Urinary bladder (tissue), 3 donors: ENCODE measurements at regions not wholly inside any gene's neighbourhood (a gene's known extent, or its start where the extent isn't known, plus 50 kb on each side); places are given as distances from the start of the nearest gene placed in this dataset.
"Not testable (repeated sequence)": the region's sequence is repeated elsewhere in the genome, so short reads cannot be mapped to it uniquely, and the experiment has no call there.

ENCODE experiments used
- DNase-seq: peaks from one replicate; pipeline ENCODE4 v3.0.0-alpha.2; 2015; ENCODE audit errors: extremely low spot score
- H3K27ac ChIP-seq: one replicate; pipeline ENCODE4 v1.5.1; 2013; ENCODE audit warnings: low read depth, mild to moderate bottlenecking, moderate library complexity
- H3K36me3 ChIP-seq: one replicate; pipeline ENCODE4 v1.6.1; 2013; ENCODE audit warnings: mild to moderate bottlenecking, moderate library complexity; ENCODE audit not compliant: insufficient read depth
- H3K4me1 ChIP-seq: one replicate; pipeline ENCODE4 v1.6.1; 2013; ENCODE audit warnings: mild to moderate bottlenecking, moderate library complexity; ENCODE audit not compliant: insufficient read depth
- H3K4me3 ChIP-seq: one replicate; pipeline ENCODE4 v1.5.1; 2013; ENCODE audit warnings: low read depth, low read length
- WGBS: extraction: QIAGEN DNeasy Blood & Tissue Kit; methylation state at CpG from one replicate; pipeline ENCODE4 v1.1.7; 2013; 5-methylcytosine and 5-hydroxymethylcytosine counted together
- donor health status: healthy with polysubstance abuse.
- donor health status: healthy.

DNA sequence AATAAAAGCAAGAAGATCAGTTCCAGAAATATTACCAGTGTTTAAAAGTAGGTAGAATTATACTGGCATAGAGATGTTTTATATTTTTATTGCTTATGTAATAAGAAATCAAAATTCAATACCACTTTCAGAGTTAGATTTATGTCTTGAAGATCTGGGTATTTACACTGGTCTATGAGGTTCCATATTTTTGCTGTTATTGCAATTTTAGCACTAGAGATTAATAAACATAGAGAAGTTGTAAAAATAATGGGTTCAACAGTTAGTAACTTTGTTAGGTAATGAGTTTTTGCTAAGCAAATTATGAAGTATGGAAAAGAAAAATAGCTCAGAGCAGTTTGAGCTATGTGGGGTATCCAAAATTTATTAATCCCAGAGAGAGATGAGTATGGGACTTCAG lies 188.1 kb downstream of the SYT10 start:
- Histone ChIP-seq H3K4me3 (no peak overlapping the region), H3K36me3 (no peaks in the 10 kb centered on the region), H3K4me1 (no peaks in the 10 kb centered on the region), H3K27ac (no peak overlapping the region)
- DNase-seq: no peak

DNA sequence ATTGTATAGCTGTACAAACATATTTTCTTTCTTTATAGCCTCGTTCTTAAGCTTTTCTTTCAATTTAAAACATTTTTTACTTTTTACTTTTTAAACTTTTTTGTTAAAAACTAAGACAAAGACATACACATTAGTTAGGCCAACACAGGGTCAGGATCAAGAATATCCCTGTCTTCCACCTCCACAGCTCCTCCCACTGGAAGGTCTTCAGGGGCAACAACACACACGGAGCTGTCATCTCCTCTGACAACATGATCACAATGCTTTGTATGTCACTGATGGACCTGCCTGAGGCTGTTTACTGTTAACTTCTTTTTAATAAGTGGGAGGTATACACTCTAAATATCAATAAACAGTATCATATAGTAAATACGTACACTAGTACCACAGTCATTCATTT lies 191.3 kb downstream of the SYT10 start:
- DNase-seq: no peak
- no peak overlapping the region for H3K4me3 ChIP-seq
- H3K36me3 ChIP-seq: no peaks in the 10 kb centered on the region
- no peaks in the 10 kb centered on the region for H3K4me1 ChIP-seq
- WGBS: 80% methylated on average over 3 of the region's 3 CpGs
- no peak overlapping the region for H3K27ac ChIP-seq

DNA sequence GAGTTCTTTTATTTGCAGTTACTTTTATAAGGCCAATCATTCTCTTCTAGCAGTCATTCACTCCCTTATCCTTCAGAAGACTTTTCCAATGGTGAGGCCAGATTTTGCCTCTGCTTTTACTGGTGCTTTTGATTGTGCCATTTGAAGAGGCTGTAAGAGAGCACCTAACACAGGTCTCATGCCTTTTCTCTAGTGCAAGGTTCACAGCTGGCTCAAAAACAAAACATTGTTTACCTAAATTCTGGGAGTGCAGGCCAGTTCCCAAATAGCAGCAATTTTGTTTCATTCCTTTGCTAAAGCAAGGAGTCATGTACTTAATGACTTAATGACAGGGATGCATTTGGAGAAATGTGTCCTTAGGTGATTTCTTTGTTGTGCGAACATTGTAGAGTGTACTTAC lies 192.0 kb downstream of the SYT10 start:
- no peak for DNase-seq
- Histone ChIP-seq H3K27ac (no peak overlapping the region), H3K4me1 (no peaks in the 10 kb centered on the region), H3K36me3 (no peaks in the 10 kb centered on the region), H3K4me3 (no peak overlapping the region)
- 96% methylated on average over 1 of the region's 1 CpG for WGBS

DNA sequence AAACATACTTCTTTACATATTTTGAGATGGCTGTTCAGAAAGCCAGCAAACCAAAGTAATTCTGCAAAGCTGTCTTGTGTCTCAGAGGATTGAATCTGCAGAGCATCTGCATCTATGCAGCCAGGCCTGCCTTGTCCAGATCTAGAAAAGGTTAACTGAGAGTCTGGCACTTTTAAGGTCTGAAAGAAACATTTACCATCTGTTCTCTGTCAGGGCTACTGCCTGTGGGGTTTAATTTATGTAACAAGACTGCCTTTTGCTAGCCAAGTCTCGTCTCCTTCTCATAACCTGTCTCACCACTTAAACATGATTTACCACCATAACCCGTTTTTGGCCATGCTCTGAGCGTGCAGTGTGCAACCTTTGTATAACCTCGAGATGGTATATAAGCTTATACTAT lies 194.2 kb downstream of the SYT10 start:
- peak; percentile 63 for DNase-seq
- WGBS: 22% methylated on average over 4 of the region's 4 CpGs
- Histone ChIP-seq H3K4me1 (no peaks in the 10 kb centered on the region), H3K27ac (no peak overlapping the region), H3K36me3 (no peaks in the 10 kb centered on the region), H3K4me3 (no peak overlapping the region)

DNA sequence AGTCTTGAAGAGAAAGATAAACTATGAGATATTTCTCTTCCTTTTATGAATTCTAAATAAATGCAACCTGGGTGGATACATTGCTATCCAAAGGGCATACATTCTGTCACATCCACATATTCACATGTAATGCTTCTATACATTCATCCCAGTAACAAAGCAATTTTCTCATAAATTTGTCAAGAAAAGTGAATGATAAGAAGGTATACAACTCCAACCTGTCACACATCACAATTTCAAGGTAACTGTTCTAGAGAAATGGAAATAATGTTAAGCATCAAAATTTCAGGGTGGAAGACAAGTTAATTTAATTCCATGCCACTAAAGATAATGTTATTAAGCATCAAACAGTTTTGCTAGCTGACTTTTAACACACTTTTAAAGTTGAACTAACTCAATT lies 212.9 kb downstream of the SYT10 start:
- no peak overlapping the region for H3K4me3 ChIP-seq
- no peak overlapping the region for H3K27ac ChIP-seq
- no peak for DNase-seq
- H3K36me3 ChIP-seq: no peaks in the 10 kb centered on the region
- H3K4me1 ChIP-seq: no peaks in the 10 kb centered on the region

DNA sequence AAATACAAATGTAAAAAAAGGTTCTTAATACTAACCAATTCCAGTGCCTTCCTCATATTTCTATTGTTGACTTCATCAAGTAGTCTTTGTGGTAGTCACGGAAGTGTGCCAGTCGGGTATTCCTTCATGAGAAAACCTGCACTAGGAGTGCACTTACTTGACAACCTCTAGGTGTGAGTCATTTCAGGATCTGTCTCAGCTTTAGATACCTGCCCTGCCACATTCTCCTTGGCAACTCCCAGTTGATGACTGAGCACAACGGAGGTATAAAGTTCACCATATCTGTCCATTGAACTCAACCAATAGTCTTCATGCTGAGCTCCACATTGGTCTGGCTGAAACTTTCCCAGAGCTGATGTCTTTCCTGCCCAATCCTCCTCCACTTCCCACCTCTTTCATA lies 215.7 kb downstream of the SYT10 start:
- no peak for DNase-seq
- 80% methylated on average over 3 of the region's 3 CpGs for WGBS
- Histone ChIP-seq H3K4me3 (no peak overlapping the region), H3K27ac (no peak overlapping the region), H3K36me3 (no peaks in the 10 kb centered on the region), H3K4me1 (no peaks in the 10 kb centered on the region)

DNA sequence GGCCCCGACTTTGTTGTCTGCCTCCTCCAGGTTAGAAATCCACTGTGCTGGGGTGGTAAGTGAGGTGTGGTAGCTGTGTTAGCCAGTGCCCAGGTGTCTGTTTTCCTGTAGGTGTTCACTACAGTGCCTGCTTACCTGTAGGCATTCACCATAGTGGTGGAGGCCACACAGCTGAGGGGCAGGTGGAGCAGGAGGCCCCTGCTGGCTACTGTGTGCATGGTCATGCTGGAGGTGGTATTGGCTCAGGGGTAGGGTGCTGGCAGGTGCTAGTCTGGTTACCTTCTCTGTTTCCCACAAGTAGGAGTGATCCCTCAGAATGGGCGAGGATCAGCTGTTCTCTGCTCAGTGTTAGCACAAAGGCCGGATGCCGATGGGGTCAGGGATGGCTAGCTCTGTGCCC lies 217.3 kb downstream of the SYT10 start:
- no peak for DNase-seq
- H3K36me3 ChIP-seq: no peaks in the 10 kb centered on the region
- H3K4me1 ChIP-seq: no peaks in the 10 kb centered on the region
- no peak overlapping the region for H3K27ac ChIP-seq
- 96% methylated on average over 4 of the region's 4 CpGs for WGBS
- no peak overlapping the region for H3K4me3 ChIP-seq

DNA sequence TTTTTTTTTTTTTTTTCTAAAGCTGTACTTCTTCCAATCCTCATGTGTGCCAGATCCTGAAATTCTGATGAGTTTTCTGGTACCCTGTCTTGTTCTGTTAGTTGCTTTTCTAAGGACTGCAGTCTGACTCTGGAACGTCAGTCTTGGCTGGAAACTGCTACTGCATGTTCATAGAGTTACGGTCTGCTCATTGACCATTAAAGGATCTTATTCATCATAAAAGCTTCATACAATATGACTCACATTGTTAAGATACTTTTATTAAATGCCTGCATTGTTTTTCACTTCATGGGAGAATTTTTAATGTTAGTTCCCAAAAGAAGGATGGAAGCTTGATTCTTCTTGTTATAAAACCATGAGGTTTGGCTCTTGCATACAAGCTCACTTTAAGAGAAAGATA lies 233.6 kb downstream of the SYT10 start:
- Histone ChIP-seq H3K4me1 (no peaks in the 10 kb centered on the region), H3K4me3 (no peak overlapping the region), H3K27ac (no peak overlapping the region), H3K36me3 (no peaks in the 10 kb centered on the region)
- WGBS: 25% methylated on average over 2 of the region's 2 CpGs
- DNase-seq: no peak

DNA sequence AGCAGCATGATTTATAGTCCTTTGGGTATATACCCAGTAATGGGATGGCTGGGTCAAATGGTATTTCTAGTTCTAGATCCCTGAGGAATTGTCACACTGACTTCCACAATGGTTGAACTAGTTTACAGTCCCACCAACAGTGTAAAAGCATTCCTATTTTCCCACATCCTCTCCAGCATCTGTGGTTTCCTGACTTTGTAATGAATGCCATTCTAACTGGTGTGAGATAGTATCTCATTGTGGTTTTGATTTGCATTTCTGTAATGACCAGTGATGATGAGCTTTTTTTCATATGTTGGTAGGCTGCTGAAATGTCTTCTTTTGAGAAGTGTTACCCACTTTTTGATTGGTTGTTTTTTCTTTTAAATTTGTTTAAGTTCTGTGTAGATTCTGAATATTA lies 245.2 kb downstream of the SYT10 start:
- DNase-seq, H3K4me1 ChIP-seq, H3K36me3 ChIP-seq, H3K27ac ChIP-seq, H3K4me3 ChIP-seq: not testable (repeated sequence)

DNA sequence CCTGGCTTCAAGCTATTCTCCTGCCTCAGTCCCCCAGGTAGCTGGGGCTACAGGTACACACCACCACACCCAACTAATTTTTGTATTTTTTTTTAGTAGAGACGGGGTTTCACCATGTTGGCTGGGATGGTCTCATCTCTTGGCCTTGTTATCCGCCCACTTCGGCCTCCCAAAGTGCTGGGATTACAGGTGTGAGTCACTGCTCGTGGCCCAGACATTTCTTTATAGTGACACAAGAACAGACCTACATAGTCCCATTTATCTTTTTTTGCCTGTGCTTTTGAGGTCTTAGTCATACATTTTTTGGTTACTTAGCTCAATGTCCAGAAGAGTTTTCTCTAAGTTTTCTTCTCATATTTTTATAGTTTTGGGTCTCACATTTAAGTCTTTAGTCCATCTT lies 247.4 kb downstream of the SYT10 start:
- 92% methylated on average over 4 of the region's 4 CpGs for WGBS
- Histone ChIP-seq H3K27ac (no peak overlapping the region), H3K4me3 (no peak overlapping the region), H3K36me3 (no peaks in the 10 kb centered on the region), H3K4me1 (no peaks in the 10 kb centered on the region)
- DNase-seq: no peak

DNA sequence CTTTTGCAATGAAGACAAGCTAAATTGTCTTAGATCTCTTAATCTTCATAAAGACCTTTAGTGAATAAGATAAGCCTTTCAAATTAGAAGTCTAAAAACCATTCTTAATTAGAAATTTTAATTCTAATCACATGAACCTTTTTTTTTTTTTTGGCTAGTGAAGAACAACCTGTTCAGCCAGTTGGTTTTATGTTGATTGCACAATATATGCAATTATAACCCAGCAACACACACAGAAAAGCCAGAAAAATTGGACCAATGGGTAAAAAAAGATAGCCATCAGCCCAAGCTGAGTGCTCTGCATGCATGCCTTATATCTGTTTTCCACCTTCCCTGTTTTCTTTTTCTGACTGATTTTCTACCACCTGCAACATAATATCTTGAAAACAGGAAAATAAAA lies 252.2 kb downstream of the SYT10 start:
- no peak for DNase-seq
- Histone ChIP-seq H3K27ac (no peak overlapping the region), H3K36me3 (no peaks in the 10 kb centered on the region), H3K4me1 (no peaks in the 10 kb centered on the region), H3K4me3 (no peak overlapping the region)

DNA sequence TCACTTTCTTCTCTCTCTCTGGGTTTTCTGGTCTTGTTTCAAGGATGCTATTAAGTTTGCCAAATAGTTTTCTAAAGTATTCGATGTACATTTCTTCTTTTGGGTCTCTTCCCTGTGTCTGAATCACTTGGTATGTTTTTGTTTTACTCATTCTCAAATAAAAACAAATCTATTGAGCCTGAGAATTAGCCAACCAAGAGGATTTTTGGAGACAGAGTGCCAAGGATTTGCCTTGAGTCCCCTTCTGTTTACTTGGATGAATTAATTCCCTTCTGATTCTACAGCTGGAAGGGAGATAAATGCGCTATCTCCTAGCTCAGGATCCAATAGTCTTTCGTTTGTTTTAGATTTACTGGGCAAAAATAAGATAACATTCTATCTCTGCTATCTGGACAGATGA lies 255.5 kb downstream of the SYT10 start:
- 25% methylated on average over 3 of the region's 3 CpGs for WGBS
- no peaks in the 10 kb centered on the region for H3K4me1 ChIP-seq
- H3K36me3 ChIP-seq: no peaks in the 10 kb centered on the region
- no peak overlapping the region for H3K27ac ChIP-seq
- no peak for DNase-seq
- H3K4me3 ChIP-seq: no peak overlapping the region

DNA sequence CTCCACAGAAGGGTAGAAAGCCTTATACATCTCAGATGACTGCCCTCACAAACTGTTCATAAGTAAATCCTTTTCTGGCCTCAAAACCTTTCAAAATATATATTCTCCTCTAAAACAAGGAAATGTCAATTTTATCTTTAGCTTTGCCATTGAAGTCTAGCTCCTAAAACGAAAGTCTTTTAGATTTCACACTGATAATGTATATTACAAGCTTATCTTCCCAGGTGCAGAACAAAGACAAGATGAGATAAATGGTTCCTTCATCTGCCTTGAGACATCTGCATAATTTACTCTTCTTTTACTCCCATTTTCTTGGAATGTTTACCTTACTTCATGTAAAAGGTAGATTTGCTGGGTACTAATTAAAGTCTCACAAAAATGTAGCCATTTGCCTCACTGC lies 257.1 kb downstream of the SYT10 start:
- no peak overlapping the region for H3K4me3 ChIP-seq
- no peaks in the 10 kb centered on the region for H3K36me3 ChIP-seq
- DNase-seq: no peak
- H3K27ac ChIP-seq: no peak overlapping the region
- no peaks in the 10 kb centered on the region for H3K4me1 ChIP-seq
- 50% methylated on average over 1 of the region's 1 CpG for WGBS

DNA sequence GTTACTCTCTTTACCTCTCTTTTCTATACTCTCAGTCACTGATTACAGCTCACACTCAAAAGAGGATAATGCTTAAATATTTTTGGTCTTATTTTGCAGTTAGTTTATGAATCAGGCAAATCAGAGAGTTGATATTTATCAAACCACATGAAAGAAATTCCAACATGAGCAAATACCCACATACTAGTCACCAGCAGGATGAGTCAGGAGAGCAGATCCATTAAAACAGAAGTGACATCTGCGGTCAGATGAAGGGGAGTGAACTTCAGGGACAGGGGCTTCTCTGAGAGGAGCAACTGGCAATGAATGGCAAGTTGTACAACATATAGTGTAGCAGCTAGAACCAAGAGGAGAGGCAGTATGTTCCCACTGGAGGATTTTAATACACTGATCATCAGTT lies 258.7 kb downstream of the SYT10 start:
- DNase-seq: no peak
- 81% methylated on average over 1 of the region's 1 CpG for WGBS
- no peak overlapping the region for H3K4me3 ChIP-seq
- H3K36me3 ChIP-seq: no peaks in the 10 kb centered on the region
- H3K27ac ChIP-seq: no peak overlapping the region
- no peaks in the 10 kb centered on the region for H3K4me1 ChIP-seq

DNA sequence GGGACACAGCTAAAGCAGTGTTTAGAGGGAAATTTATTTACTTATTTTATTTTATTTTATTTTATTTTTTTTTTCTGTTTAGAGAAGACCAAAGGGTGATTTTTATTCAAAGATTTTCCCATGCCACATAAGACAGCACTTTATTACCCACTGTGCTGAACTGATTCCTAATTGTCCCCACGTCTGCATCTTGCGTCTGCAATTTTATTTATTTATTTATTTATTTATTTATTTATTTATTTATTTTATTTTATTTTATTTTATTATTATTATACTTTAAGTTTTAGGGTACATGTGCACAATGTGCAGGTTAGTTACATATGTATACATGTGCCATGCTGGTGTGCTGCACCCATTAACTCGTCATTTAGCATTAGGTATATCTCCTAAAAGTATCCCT lies 269.7 kb upstream of the PKP2 start:
- not testable (repeated sequence) for H3K27ac ChIP-seq, H3K36me3 ChIP-seq, H3K4me1 ChIP-seq, DNase-seq, H3K4me3 ChIP-seq
- 90% methylated on average over 3 of the region's 3 CpGs for WGBS
